HUDEP-2 (cell line): ENCODE measurements at regions not wholly inside any gene's neighbourhood (a gene's known extent, or its start where the extent isn't known, plus 50 kb on each side); places are given as distances from the start of the nearest gene placed in this dataset.

Experiments
- DNase-seq, 76 experiments: peaks; one replicate each; lab custom pipeline; 2025; ENCODE audit not compliant: unreplicated experiment in 76 of 76; lab: John Stamatoyannopoulos, UW

- DNase-seq, result no peak
These were observed 65.8 kb upstream of the BRINP1 start for GRCh38 chr9:119435076-119435475.

DNA sequence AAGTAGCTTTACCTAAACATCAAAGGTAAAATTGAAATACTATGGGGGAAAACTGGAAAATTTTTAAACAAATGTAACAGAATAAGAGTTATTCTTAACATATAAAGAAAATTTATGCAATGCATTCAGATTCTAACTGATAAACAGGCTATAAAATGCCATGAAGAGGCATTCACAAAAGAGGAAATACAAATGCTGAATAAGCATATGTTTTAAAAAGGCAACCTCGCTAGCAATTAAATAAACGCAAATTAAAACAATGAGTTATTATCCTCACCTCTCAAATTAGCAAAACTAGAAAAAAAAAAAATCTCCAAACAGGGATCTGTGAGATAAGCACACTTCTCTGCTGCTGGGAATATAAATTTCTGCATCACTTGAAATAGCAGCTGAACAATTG lies 63.2 kb upstream of the BRINP1 start:
- no peak for DNase-seq

- DNase-seq, result no peak
These were observed 60.1 kb upstream of the BRINP1 start for GRCh38 chr9:119429302-119429701.

GRCh38 chr9:119420231-119420630 lies 51.0 kb upstream of the BRINP1 start:
- DNase-seq, result no peak
